Thyroid gland (tissue), 4 donors: ENCODE measurements at regions not wholly inside any gene's neighbourhood (a gene's known extent, or its start where the extent isn't known, plus 50 kb on each side); places are given as distances from the start of the nearest gene placed in this dataset.

Source experiments
- POLR2A ChIP-seq, 2 donors: fragments of 450-650 bp; IDR thresholded peaks; one replicate each; pipeline ENCODE4 v1.6.1; 2017; ENCODE audit warnings: antibody characterized with exemption in 2 of 2, mild to moderate bottlenecking in 2 of 2, moderate library complexity in 1 of 2
- TF ChIP-seq, protein P1 (sequence below), 6 experiments: fragments of 200-600 bp in 3 of 6; fragments of 450-650 bp in 3 of 6; sonication (generic) in 3 of 6; IDR thresholded peaks; one replicate each; pipeline ENCODE4 v1.5.1; 2016 to 2019; ENCODE audit warnings: antibody characterized with exemption in 6 of 6, mild to moderate bottlenecking in 2 of 6, inconsistent platforms in 1 of 6, moderate library complexity in 1 of 6

DNA sequence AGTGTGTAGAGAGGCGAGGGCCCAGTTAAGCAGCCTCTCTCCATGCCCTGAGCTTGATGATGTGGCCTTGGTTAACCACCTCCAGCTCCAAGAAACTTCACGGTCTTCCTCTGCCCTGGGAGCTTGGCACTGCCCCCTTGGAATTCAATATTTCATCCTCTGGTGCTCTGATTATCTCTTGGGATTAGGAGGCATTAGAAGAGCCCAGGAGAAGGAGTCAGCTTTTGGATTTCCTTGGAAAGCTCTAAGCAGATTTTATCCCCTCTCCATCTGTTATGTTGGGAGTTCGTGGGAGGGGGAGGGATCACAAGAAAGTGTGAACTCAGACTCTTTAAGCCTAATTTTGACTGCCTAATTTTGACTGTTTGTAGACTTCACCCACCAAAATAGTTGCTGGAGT is 132.7 kb upstream of the AGBL1 start:
- TF ChIP-seq, protein P1, sequence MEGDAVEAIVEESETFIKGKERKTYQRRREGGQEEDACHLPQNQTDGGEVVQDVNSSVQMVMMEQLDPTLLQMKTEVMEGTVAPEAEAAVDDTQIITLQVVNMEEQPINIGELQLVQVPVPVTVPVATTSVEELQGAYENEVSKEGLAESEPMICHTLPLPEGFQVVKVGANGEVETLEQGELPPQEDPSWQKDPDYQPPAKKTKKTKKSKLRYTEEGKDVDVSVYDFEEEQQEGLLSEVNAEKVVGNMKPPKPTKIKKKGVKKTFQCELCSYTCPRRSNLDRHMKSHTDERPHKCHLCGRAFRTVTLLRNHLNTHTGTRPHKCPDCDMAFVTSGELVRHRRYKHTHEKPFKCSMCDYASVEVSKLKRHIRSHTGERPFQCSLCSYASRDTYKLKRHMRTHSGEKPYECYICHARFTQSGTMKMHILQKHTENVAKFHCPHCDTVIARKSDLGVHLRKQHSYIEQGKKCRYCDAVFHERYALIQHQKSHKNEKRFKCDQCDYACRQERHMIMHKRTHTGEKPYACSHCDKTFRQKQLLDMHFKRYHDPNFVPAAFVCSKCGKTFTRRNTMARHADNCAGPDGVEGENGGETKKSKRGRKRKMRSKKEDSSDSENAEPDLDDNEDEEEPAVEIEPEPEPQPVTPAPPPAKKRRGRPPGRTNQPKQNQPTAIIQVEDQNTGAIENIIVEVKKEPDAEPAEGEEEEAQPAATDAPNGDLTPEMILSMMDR (IDR thresholded peaks at IDR 0.05), result no peak
- TF ChIP-seq POLR2A (IDR thresholded peaks at IDR 0.05), result no peak
